ENCODE measurements at regions not wholly inside any gene's neighbourhood (a gene's known extent, or its start where the extent isn't known, plus 50 kb on each side); places are given as distances from the start of the nearest gene placed in this dataset.
A peak's percentile ranks its signal among the peaks of the same experiment; 100 is the strongest.

DNA sequence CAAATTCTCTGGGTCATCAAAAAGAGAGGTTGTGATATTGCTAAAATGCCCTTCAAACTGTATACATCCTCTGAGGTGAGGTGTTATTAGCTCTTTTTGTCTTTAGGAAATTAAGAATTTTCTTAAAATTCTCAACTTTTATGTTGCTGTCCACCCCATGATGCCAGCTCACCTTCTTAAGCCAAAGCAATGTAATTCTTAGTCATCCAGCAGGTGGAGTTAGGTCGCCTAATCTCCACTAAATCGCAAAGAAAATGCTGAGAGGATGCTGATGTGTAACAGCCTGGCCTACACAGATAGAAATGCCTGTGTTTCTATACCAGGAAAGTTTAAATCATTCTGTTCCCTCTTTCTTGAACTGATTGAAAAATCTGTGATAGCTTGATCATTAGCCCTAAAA is 770.2 kb upstream of the ALCAM start:
- DNase-seq (peak; percentile 7), ATAC-seq (ENCODE audit: insufficient read depth, low read depth) (peak; percentile 67; the same call in 2 of the 3 replicates)
- H3K79me2 ChIP-seq (ENCODE audit: insufficient read depth, low read length): no peaks in the 10 kb centered on the region
- no peak overlapping the region for H3K27ac ChIP-seq (ENCODE audit: low read length)
- no peaks in the 10 kb centered on the region for H3K9me3 ChIP-seq (ENCODE audit: insufficient read depth, low read length, severe bottlenecking)
- H3K9ac ChIP-seq (ENCODE audit: low read depth, low read length): no peak overlapping the region
- no peaks in the 10 kb centered on the region for H3K36me3 ChIP-seq (ENCODE audit: insufficient read depth, low read length)
- H3K4me1 ChIP-seq (ENCODE audit: insufficient read depth, low read length): no peaks in the 10 kb centered on the region
- H3K27me3 ChIP-seq (ENCODE audit: insufficient read depth, low read length, poor library complexity): no peaks in the 10 kb centered on the region
- H4K20me1 ChIP-seq (ENCODE audit: insufficient read depth, low read length): no peaks in the 10 kb centered on the region
- no peak for TF ChIP-seq EZH2 (IDR thresholded peaks at IDR 0.05; ENCODE audit: borderline replicate concordance, low read depth, low read length, severe bottlenecking)
- TF ChIP-seq, protein P1, sequence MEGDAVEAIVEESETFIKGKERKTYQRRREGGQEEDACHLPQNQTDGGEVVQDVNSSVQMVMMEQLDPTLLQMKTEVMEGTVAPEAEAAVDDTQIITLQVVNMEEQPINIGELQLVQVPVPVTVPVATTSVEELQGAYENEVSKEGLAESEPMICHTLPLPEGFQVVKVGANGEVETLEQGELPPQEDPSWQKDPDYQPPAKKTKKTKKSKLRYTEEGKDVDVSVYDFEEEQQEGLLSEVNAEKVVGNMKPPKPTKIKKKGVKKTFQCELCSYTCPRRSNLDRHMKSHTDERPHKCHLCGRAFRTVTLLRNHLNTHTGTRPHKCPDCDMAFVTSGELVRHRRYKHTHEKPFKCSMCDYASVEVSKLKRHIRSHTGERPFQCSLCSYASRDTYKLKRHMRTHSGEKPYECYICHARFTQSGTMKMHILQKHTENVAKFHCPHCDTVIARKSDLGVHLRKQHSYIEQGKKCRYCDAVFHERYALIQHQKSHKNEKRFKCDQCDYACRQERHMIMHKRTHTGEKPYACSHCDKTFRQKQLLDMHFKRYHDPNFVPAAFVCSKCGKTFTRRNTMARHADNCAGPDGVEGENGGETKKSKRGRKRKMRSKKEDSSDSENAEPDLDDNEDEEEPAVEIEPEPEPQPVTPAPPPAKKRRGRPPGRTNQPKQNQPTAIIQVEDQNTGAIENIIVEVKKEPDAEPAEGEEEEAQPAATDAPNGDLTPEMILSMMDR (IDR thresholded peaks at IDR 0.05; ENCODE audit: borderline replicate concordance, extremely low read depth, low read length, poor library complexity, severe bottlenecking): peak; percentile 55
- no peak overlapping the region for H2AFZ ChIP-seq (ENCODE audit: low read depth, low read length)
- H3K4me3 ChIP-seq (ENCODE audit: low read depth in 1 of 2, low read length in 2 of 2): no peak overlapping the region
- H3K4me2 ChIP-seq (ENCODE audit: insufficient read depth, low read length): no peak overlapping the region

DNA sequence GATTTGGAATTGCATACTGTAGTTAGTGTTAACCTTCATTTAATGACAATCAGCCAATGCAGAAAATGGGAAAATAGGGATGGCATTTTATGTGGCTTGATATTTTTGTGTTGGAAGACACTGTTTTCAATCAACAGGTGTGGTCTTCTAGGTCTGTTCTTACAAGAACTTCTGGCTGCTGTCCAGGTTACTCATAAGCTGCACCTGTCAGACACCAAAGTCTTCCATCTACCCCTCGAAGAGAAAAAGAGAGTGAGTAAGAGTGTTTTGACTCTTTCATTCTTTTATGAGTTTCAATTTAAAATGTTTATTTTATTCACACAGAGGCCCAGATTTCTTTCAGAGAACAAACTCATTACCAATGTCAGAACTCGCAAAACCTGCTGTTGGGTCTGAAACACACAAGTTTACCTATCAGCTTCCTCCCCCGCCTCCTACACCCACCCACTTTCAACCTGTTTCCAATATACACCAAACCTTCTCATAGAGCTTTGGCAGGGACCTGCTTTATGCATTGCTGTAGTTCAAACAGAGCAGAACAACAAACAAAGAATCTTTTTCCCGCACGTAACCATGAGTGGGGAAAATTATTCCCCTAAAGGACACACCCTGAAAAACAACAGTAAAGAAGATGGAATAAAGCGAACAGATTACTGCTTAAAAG is 767.7 kb upstream of the ALCAM start:
- DNase-seq (no peak), ATAC-seq (ENCODE audit: insufficient read depth, low read depth) (no peak)
- TF ChIP-seq, protein P1 (IDR thresholded peaks at IDR 0.05; ENCODE audit: borderline replicate concordance, extremely low read depth, low read length, poor library complexity, severe bottlenecking): no peak
- TF ChIP-seq EZH2 (IDR thresholded peaks at IDR 0.05; ENCODE audit: borderline replicate concordance, low read depth, low read length, severe bottlenecking): no peak

DNA sequence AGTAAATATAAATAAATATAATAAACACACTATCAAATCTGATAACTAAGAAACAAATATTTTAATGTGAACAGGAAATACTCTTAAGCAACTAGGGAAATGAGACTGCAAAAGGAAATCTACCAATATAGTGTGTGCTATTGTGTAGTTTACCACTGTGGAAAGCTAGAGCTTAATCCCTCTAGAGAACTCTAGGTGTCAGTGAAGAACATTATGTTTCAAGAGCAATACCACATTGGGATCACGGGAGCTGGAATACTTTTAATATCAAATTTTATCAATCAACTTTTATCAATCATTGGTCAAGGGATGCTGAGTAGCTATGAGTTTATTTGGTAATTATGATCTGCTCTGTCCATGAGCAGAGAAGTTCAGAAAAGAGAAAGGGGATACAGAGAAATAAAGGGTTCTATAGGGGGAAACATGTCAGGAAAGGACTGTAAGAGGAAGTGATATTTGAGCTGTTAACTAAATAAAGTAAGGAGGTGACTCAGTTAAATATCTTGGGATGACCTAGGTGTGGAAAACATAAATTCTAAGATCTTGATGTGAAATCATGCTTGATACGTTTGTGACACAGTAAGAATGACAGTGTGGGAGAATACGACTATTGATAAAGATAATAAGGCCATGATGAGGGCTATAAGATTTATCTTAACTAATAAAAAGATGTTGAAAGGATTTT is 762.2 kb upstream of the ALCAM start:
- H3K4me1 ChIP-seq (ENCODE audit: insufficient read depth, low read length): no peaks in the 10 kb centered on the region
- H3K79me2 ChIP-seq (ENCODE audit: insufficient read depth, low read length): no peaks in the 10 kb centered on the region
- H4K20me1 ChIP-seq (ENCODE audit: insufficient read depth, low read length): no peaks in the 10 kb centered on the region
- H3K36me3 ChIP-seq (ENCODE audit: insufficient read depth, low read length): no peaks in the 10 kb centered on the region
- no peak for DNase-seq
- H2AFZ ChIP-seq (ENCODE audit: low read depth, low read length): no peak overlapping the region
- H3K4me3 ChIP-seq (ENCODE audit: low read depth in 1 of 2, low read length in 2 of 2): no peak overlapping the region
- H3K27me3 ChIP-seq (ENCODE audit: insufficient read depth, low read length, poor library complexity): no peaks in the 10 kb centered on the region
- no peak for TF ChIP-seq EZH2 (IDR thresholded peaks at IDR 0.05; ENCODE audit: borderline replicate concordance, low read depth, low read length, severe bottlenecking)
- TF ChIP-seq, protein P1 (IDR thresholded peaks at IDR 0.05; ENCODE audit: borderline replicate concordance, extremely low read depth, low read length, poor library complexity, severe bottlenecking): no peak
- H3K9me3 ChIP-seq (ENCODE audit: insufficient read depth, low read length, severe bottlenecking): no peaks in the 10 kb centered on the region
- H3K27ac ChIP-seq (ENCODE audit: low read length): no peak overlapping the region
- no peak overlapping the region for H3K9ac ChIP-seq (ENCODE audit: low read depth, low read length)
- ATAC-seq (ENCODE audit: insufficient read depth, low read depth): no peak
- H3K4me2 ChIP-seq (ENCODE audit: insufficient read depth, low read length): no peak overlapping the region

More for the DNA sequence above, 767.7 kb upstream of the ALCAM start:
- no peaks in the 10 kb centered on the region for H3K9me3 ChIP-seq (ENCODE audit: insufficient read depth, low read length, severe bottlenecking)
- no peaks in the 10 kb centered on the region for H4K20me1 ChIP-seq (ENCODE audit: insufficient read depth, low read length)
- no peak overlapping the region for H3K4me3 ChIP-seq (ENCODE audit: low read depth in 1 of 2, low read length in 2 of 2)
- no peak overlapping the region for H3K27ac ChIP-seq (ENCODE audit: low read length)
- no peaks in the 10 kb centered on the region for H3K4me1 ChIP-seq (ENCODE audit: insufficient read depth, low read length)
- H3K4me2 ChIP-seq (ENCODE audit: insufficient read depth, low read length): no peak overlapping the region
- no peaks in the 10 kb centered on the region for H3K79me2 ChIP-seq (ENCODE audit: insufficient read depth, low read length)
- H3K27me3 ChIP-seq (ENCODE audit: insufficient read depth, low read length, poor library complexity): no peaks in the 10 kb centered on the region
- no peaks in the 10 kb centered on the region for H3K36me3 ChIP-seq (ENCODE audit: insufficient read depth, low read length)
- H2AFZ ChIP-seq (ENCODE audit: low read depth, low read length): no peak overlapping the region
- H3K9ac ChIP-seq (ENCODE audit: low read depth, low read length): no peak overlapping the region
